ENCODE measurements at regions not wholly inside any gene's neighbourhood (a gene's known extent, or its start where the extent isn't known, plus 50 kb on each side); places are given as distances from the start of the nearest gene placed in this dataset.

- H3F3A ChIP-seq (replicated peaks; ENCODE audit: insufficient read depth): no peaks in the 10 kb centered on the region
- no peak overlapping the region for H3K4me3 ChIP-seq (ENCODE audit: low read depth in 2 of 2, low read length in 1 of 2)
- no peak for DNase-seq
- H3K36me3 ChIP-seq (replicated peaks in 1 of 2; ENCODE audit: control insufficient read depth in 1 of 2, insufficient read depth in 2 of 2, low read length in 1 of 2): no peaks in the 10 kb centered on the region
- no peaks in the 10 kb centered on the region for H3K79me2 ChIP-seq (ENCODE audit: insufficient read depth)
- POLR2A ChIA-PET: no interaction called here
- no peaks in the 10 kb centered on the region for H4K20me1 ChIP-seq (ENCODE audit: insufficient read depth)
- no peaks in the 10 kb centered on the region for H3K9me2 ChIP-seq
- no peaks in the 10 kb centered on the region; a peak in 1 of 4 replicates for H3K4me1 ChIP-seq (ENCODE audit: control insufficient read depth in 1 of 2, insufficient read depth in 2 of 2, low read depth in 1 of 2, low read length in 1 of 2)
- H3K27ac ChIP-seq (ENCODE audit: low read depth in 2 of 2, low read length in 1 of 2): no peak overlapping the region
- H3K27me3 ChIP-seq (ENCODE audit: insufficient read depth): no peaks in the 10 kb centered on the region
- H3K9me3 ChIP-seq: no peaks in the 10 kb centered on the region
- TF ChIP-seq FOXM1 (IDR thresholded peaks at IDR 0.05; ENCODE audit: low read depth) (no peak), CTCF (IDR thresholded peaks at IDR 0.05) (no peak), JUND (IDR thresholded peaks at IDR 0.05) (no peak)
- CTCF ChIA-PET: no interaction called here
- H3K4me2 ChIP-seq: no peak overlapping the region
- 73% methylated on average over 3 of the region's 3 CpGs for WGBS (ENCODE audit: low lambda C conversion rate)
- H2AFZ ChIP-seq (ENCODE audit: low read depth): no peak overlapping the region
- H3K9ac ChIP-seq: no peak overlapping the region
Measured at GRCh38 chr2:217057773-217058172, 197.9 kb upstream of the TNP1 start.

- Histone ChIP-seq H3K9ac (no peak overlapping the region), H4K20me1 (ENCODE audit: insufficient read depth) (no peaks in the 10 kb centered on the region), H3K27me3 (ENCODE audit: insufficient read depth) (no peaks in the 10 kb centered on the region), H3K4me2 (no peak overlapping the region), H3K9me2 (no peaks in the 10 kb centered on the region), H3K36me3 (replicated peaks in 1 of 2; ENCODE audit: control insufficient read depth in 1 of 2, insufficient read depth in 2 of 2, low read length in 1 of 2) (no peaks in the 10 kb centered on the region), H3K9me3 (no peaks in the 10 kb centered on the region), H3K4me1 (ENCODE audit: control insufficient read depth in 1 of 2, insufficient read depth in 2 of 2, low read depth in 1 of 2, low read length in 1 of 2) (no peaks in the 10 kb centered on the region), H2AFZ (ENCODE audit: low read depth) (no peak overlapping the region), H3K4me3 (ENCODE audit: low read depth in 2 of 2, low read length in 1 of 2) (no peak overlapping the region), H3K79me2 (ENCODE audit: insufficient read depth) (no peaks in the 10 kb centered on the region), H3K27ac (ENCODE audit: low read depth in 2 of 2, low read length in 1 of 2) (peak overlapping the region in 1 of 2 experiments; percentile 32; a peak in 1 of 4 replicates), H3F3A (replicated peaks; ENCODE audit: insufficient read depth) (no peaks in the 10 kb centered on the region)
- ChIA-PET CTCF (no interaction called here), POLR2A (no interaction called here)
- no peak for TF ChIP-seq USF2 (IDR thresholded peaks at IDR 0.05; ENCODE audit: borderline replicate concordance, low read depth, low read length)
- no peak for TF ChIP-seq USF1 (IDR thresholded peaks at IDR 0.05; ENCODE audit: borderline replicate concordance, low read depth)
- no peak for TF ChIP-seq NRF1 (IDR thresholded peaks at IDR 0.05; ENCODE audit: low read depth, low read length)
- no peak for TF ChIP-seq EZH2phosphoT487 (IDR thresholded peaks at IDR 0.05; ENCODE audit: borderline replicate concordance, low read depth)
- no peak for TF ChIP-seq ELF1 (IDR thresholded peaks at IDR 0.05)
- TF ChIP-seq SIN3A (IDR thresholded peaks at IDR 0.05; ENCODE audit: borderline replicate concordance, low read depth, low read length): no peak
- TF ChIP-seq RCOR1 (IDR thresholded peaks at IDR 0.05; ENCODE audit: low read length): no peak
- no peak for TF ChIP-seq MAX (IDR thresholded peaks at IDR 0.05; ENCODE audit: low read depth)
- TF ChIP-seq PBX3 (IDR thresholded peaks at IDR 0.05): no peak
- no peak for TF ChIP-seq JUND (IDR thresholded peaks at IDR 0.05)
- TF ChIP-seq NFIC (IDR thresholded peaks at IDR 0.05; ENCODE audit: borderline replicate concordance): no peak
- TF ChIP-seq YY1 (IDR thresholded peaks at IDR 0.05; ENCODE audit: low read depth): no peak
- no peak for TF ChIP-seq RAD21 (IDR thresholded peaks at IDR 0.05; ENCODE audit: low read length)
- no peak for TF ChIP-seq TCF12 (IDR thresholded peaks at IDR 0.05)
- TF ChIP-seq RXRA (IDR thresholded peaks at IDR 0.05; ENCODE audit: borderline replicate concordance, low read depth): no peak
- TF ChIP-seq MXI1 (IDR thresholded peaks at IDR 0.05; ENCODE audit: low read depth, low read length): no peak
- TF ChIP-seq ZBTB33 (IDR thresholded peaks at IDR 0.05; ENCODE audit: borderline replicate concordance, low read depth): no peak
- no peak for TF ChIP-seq SMC3 (IDR thresholded peaks at IDR 0.05; ENCODE audit: low read depth, low read length)
- TF ChIP-seq GATA2 (CRISPR knock-in tag; IDR thresholded peaks at IDR 0.05): no peak
- 29% methylated on average over 1 of the region's 1 CpG for WGBS (ENCODE audit: low lambda C conversion rate)
- DNase-seq: no peak
Measured at GRCh38 chr2:217055624-217056023, 195.8 kb upstream of the TNP1 start.
